ENCODE measurements at regions not wholly inside any gene's neighbourhood (a gene's known extent, or its start where the extent isn't known, plus 50 kb on each side); places are given as distances from the start of the nearest gene placed in this dataset.
"Not testable (repeated sequence)": the region's sequence is repeated elsewhere in the genome, so short reads cannot be mapped to it uniquely, and the experiment has no call there.

DNA sequence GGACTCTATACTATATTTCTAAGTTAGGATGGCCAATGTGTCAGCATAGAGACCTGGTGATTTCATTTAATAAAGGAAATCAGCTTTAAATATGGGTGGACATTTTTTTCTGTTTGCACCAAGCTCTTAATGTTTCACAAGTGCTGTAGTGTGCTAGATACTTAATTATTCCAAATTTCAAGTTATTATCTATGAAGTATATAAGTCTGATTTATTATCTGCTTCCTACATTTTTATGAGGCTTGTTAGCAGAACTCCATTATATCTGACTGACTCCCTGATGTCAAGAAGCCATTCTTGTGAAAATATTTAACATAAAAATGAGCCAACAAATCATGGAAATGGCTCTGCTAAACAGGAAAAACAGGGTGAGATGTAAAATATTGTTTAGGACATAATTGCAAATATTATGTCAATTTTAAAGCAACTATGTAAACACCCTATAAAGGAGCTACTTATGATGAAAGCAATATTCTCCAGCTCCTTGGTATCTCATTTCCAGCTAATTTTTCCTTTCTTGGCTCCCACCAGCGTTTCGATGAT is 1415.2 kb downstream of the GATA3 start:
- no peak for DNase-seq

GRCh38 chr10:9470581-9470980 is 1416.1 kb downstream of the GATA3 start:
- no peak for DNase-seq

GRCh38 chr10:9501944-9502343 is 1447.5 kb downstream of the GATA3 start:
- no peak for DNase-seq

DNA sequence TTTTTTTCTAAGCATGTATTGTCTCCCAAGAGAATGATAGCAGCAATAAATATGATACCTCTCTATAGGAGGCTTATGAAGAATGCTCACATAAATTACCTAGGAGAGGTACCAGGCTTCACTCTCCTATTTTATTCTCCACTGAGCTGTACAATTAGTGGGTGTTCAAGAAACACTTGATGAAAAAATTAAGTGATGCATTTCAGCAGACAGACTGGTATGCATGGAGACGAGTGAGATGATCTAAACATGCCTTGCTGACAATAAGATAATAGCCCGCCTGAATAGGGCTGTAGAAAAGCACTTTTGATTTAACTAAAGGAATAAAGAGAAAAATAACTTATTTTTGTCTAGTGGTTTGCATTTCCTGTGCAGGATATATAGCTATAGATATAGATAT is 1449.7 kb downstream of the GATA3 start:
- DNase-seq = no peak

GRCh38 chr10:9505546-9505945 is 1451.1 kb downstream of the GATA3 start:
- DNase-seq = no peak

GRCh38 chr10:9508606-9509005 is 1454.1 kb downstream of the GATA3 start:
- no peak for DNase-seq

- DNase-seq = no peak
Observed at GRCh38 chr10:9510626-9511025, 1456.1 kb downstream of the GATA3 start.

DNA sequence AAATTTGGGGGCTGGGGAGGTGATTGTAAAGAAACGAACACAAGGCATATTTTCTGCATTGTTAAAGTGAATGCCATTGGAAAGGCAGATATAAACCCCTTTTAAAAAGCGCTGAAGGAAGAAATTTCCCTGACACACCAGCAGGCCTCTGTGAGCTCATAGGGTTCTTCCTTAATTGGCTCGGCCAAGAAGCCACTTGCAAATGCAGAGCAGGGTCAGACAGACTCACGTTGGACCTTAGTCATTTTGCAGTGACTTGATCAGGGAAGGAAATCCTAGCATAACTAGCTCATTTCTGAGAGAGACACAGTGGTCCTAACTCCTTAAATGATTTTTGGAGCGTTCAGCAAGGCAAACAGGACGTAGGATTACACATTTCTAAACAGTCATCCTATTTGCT is 1461.4 kb downstream of the GATA3 start:
- DNase-seq = no peak

DNA sequence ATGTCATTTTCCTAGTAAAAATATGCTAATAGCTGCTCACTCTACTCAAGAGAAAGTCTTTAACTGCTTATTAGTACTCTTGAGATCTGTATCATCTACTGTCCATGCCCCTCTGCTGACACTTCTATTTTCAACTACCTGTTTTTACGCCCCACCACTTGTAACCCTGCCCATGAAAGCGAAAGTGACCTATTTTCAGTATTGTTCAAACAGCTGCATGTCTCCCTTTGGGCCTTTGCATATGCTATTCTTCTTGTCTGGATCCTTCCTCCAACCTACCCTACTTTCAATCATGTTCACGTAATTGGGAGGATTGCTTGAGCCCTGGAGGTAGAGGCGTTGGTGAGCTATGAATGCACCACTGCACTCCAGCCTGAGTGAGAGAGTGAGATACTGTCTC is 1481.3 kb downstream of the GATA3 start:
- DNase-seq = no peak

- no peak for DNase-seq
Observed at GRCh38 chr10:9545073-9545472, 1472.6 kb upstream of the CELF2 start.

DNA sequence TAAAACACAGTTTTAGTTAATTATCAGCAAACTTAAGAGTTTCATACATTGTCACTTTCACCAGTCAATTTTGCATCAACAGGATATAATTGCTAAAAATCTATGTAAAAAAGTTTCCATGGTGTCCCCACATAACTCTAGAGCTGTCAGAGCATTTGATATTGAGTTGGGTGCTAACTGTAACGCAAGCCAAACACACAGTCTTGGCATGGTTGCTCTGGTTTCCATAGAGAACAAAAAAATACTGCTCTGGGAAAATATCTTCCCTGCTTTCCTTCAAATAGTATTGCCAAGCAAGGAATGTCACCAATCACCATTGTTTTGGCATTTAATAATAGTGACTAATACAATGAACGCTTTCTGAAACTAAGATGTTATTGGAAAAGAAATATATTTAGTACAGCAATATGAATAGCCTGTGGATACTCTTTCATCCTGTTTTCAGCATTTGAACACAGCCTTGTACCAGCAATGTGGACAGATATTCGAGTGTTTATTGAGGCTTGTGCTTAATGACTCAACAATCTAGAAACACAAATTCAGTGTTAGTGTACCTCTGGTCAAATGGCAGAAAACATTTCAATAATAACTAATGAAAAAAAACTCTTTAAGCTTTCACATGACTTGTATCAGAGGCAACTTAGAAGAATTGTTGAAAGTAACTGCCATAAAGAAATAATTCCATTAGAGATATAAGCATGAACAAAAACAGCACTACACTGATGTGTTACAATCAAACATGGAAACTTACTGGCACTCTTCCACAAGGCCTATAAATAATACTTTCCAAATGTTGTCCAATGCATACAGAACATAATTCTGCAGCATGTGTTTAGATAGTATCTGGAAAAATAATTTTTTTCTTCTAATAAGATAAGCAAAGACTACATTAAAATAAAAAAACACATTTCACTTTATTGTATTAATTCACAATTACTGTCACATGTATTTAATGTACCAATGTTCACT is 1469.5 kb upstream of the CELF2 start:
- DNase-seq = no peak

DNA sequence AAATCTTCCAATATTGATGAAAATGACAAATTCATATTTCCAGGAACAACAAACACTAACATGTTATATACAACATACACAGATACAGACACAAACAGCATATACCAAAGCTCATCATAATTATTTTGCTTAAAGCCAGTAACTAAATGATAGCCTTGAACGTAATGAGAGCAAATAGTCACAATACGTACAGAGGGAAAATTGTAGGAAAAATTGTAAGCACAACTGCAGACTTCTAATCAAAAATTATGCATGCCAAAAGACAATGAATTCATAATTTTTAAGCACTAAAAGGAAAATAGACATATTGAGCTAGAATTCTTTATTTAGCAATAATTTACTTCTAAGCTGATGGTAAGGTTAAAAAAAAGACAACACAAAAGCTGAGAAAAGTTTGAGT is 1466.9 kb upstream of the CELF2 start:
- no peak for DNase-seq

DNA sequence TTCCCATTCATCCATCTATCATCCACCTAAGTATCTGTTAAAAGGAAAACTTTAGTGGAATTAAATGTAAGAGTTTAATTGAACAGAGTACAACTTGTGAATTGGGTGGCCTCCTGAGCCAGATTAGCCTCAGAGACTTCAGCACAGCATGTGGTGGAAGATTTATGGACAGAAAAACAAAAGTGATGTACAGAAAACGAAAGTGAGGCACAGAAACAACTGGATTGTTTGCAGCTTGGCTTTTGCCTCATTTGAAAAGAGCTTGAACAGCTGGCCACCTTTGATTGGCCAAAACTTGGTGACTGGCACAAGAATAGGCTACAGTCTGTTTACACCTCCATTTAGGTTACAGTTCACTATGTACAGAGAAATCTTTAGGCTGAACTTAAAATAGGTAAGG is 1463.4 kb upstream of the CELF2 start:
- DNase-seq = no peak

- no peak for DNase-seq
Observed at GRCh38 chr10:9560976-9561375, 1456.7 kb upstream of the CELF2 start.

- DNase-seq = no peak
Observed at GRCh38 chr10:9561821-9562505, 1455.7 kb upstream of the CELF2 start.

DNA sequence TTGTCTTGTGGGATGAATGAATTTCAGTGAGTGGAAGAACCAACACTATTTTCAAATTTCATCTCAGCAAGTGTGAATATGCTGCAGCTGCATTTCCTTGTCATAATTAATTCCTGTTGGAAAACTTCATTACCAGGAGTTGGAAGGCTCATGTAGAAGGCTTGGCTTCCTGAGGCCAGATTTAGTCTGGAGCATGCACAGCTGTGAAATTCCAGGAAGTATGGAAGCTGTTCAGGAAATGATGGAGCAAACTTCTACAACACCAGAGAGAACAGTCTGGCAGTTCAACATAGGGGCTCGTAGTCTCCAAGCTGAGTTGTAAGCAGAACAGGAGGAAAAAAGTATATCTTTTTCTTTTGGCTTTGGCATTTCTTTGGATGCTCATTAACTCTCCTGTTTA is 1439.9 kb upstream of the CELF2 start:
- DNase-seq = no peak

DNA sequence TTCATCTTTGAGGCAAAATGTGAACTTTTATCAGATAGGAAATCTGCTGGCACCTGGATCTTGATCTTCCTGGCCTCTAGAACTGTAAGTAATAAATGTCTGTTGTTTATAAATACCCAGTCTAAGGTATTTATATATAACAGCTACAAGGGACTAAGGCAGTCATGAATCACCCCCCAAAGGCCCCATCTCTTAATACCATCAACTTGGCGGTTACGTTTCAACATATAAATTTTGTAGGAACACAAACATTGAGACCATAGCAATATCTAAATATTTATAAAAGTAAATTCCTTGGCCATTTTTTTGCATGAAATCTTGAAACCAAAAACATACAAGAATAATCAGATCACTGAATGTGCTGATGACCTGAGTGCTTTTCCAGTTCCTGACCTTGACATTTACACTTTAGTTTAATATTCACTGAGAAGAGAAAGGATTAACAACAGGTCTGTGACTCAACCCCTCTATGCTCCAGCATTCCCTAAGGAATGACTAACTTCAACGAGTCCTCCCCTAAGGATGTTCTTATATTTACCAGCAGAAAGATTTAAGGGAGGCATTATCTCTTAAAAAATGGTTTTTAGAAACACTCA is 1438.5 kb upstream of the CELF2 start:
- DNase-seq = no peak

DNA sequence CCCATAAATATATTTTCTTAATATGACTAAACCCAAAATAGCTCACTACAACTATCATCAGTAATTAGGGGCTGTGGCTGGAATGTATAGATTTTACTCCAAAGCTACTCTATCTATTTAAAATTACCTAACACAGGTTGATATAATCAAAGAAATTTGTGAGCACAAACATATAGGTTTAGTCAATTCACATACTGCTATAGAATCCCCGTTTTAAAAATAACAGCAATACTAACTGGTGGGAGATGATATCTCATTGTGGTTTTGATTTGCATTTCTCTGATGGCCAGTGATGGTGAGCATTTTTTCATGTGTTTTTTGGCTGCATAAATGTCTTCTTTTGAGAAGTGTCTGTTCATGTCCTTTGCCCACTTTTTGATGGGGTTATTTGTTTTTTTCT is 1434.9 kb upstream of the CELF2 start:
- not testable (repeated sequence) for DNase-seq

GRCh38 chr10:9596368-9596920 is 1421.2 kb upstream of the CELF2 start:
- DNase-seq = no peak

DNA sequence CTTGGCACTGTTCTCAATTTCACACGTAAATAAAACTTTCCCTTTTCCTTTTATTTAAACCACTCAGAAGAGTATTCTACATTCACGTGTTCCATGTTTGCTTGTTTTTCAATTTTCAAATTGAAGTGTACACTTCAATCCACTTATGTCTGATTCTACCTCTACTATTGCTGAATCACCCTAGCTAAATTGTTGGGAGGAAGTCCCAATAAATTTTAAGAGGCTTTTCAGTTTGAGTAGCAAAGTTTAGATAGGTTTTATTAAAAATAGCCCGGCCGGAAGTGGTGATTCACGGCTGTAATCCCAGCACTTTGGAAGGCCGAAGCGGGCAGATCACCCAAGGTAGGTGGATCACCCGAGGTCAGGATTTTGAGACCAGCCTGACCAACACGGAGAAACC is 1414.7 kb upstream of the CELF2 start:
- no peak for DNase-seq

DNA sequence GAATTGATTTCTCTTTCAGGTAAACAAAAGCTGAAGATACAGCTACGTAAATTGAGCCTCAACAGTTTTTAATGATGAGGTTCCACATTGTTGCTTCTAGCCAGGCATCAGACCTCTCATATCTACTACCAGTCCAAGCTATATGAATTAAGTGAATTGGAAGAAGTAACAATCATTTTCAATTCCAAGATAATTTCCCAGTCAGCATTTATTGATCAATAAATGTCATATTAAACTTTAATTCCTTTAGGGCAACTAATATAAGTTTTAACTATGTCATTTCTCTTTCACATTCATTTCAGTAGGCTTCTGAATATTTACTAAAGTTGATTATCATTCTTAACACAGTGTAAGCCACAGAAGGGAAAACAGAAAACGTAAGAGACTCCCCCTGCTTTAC is 1413.7 kb upstream of the CELF2 start:
- DNase-seq = no peak

DNA sequence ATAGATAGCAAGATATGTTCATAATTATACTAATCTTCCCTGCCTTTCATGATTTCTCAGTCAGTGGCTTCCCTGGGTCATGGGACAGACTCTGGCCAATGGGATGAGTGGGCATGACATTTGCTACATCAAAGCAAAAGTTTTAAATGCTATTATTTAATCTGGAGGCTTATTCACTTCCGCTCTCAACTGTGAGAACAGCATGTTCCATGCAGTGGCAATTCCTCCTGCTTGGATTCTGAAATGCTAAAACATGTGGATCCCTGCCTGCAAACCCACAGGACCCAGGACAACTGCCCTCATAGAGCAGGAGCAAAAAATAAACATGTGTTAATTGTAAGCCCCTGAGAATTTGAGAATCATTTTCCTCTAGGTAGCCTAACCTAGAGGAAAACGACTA is 1412.4 kb upstream of the CELF2 start:
- no peak for DNase-seq

DNA sequence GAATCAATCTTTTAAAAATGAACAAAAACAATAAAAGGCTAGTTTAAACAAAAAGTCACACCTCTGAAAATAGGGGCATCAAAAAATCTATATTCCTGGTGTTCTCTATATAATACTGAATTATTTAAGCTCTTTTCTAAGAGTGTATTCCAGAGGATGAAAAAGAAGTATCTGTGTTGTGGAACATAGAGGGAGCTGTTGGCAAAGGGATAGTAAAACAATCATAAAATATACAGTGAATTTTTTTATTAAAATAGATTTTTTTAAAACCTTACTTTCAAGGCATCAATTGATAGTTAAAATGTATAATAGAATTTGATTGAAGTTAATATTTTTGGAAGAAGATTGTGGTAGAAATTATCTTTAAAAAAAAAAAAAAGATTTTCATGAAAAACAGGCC is 1409.1 kb upstream of the CELF2 start:
- DNase-seq = no peak

Data from COR-L47 (cell line).